GM12872 (cell line): ENCODE measurements at regions not wholly inside any gene's neighbourhood (a gene's known extent, or its start where the extent isn't known, plus 50 kb on each side); places are given as distances from the start of the nearest gene placed in this dataset.

Source experiments
- CTCF ChIP-seq: IDR thresholded peaks from 3 replicates; pipeline ENCODE4 v1.5.1; 2011; ENCODE audit warnings: low read depth, mild to moderate bottlenecking, low read length, moderate library complexity; ENCODE audit not compliant: insufficient read depth

GRCh38 chr14:48490756-48491155, 815.4 kb upstream of the MDGA2 start:
- TF ChIP-seq CTCF = no peak

GRCh38 chr14:48473944-48474343, 798.5 kb upstream of the MDGA2 start:
- TF ChIP-seq CTCF = no peak

- TF ChIP-seq CTCF = no peak
Observed at GRCh38 chr14:48456051-48456450, 780.6 kb upstream of the MDGA2 start.

- TF ChIP-seq CTCF = no peak
Observed at GRCh38 chr14:48454887-48455286, 779.5 kb upstream of the MDGA2 start.

GRCh38 chr14:48452437-48452995, 777.1 kb upstream of the MDGA2 start:
- TF ChIP-seq CTCF = no peak

- no peak for TF ChIP-seq CTCF
Observed at GRCh38 chr14:48435221-48435620, 759.8 kb upstream of the MDGA2 start.

GRCh38 chr14:48430805-48431204, 755.4 kb upstream of the MDGA2 start:
- no peak for TF ChIP-seq CTCF

GRCh38 chr14:48429512-48429911, 754.1 kb upstream of the MDGA2 start:
- TF ChIP-seq CTCF = no peak
